ENCODE measurements at regions not wholly inside any gene's neighbourhood (a gene's known extent, or its start where the extent isn't known, plus 50 kb on each side); places are given as distances from the start of the nearest gene placed in this dataset.
"Not testable (repeated sequence)": the region's sequence is repeated elsewhere in the genome, so short reads cannot be mapped to it uniquely, and the experiment has no call there.

- DNase-seq: no peak
Observed at GRCh38 chr1:55304229-55304740, 89.1 kb upstream of the USP24 start.

DNA sequence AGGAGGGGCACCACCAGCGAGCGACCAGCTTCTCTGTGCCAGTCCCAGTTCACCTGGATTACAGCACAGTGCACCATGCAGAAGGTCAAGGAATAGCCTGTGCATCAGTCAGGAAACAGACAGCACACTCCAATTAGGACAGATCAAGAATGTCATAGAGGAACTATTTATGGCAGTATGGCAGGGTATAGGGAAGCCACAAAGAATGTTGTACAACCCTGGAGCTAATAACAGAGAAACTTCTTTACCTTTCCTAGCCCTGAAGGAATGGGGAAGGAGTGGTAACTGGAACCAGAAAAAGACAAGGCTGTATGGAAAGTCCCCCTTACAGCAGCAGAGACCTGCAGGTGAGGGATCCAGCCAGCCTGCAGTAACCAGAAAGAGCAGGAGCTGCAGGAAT lies 87.8 kb upstream of the USP24 start:
- no peak for DNase-seq

GRCh38 chr1:55301912-55302311 lies 86.7 kb upstream of the USP24 start:
- DNase-seq: no peak

GRCh38 chr1:55300975-55301374 lies 85.8 kb upstream of the USP24 start:
- DNase-seq: no peak

DNA sequence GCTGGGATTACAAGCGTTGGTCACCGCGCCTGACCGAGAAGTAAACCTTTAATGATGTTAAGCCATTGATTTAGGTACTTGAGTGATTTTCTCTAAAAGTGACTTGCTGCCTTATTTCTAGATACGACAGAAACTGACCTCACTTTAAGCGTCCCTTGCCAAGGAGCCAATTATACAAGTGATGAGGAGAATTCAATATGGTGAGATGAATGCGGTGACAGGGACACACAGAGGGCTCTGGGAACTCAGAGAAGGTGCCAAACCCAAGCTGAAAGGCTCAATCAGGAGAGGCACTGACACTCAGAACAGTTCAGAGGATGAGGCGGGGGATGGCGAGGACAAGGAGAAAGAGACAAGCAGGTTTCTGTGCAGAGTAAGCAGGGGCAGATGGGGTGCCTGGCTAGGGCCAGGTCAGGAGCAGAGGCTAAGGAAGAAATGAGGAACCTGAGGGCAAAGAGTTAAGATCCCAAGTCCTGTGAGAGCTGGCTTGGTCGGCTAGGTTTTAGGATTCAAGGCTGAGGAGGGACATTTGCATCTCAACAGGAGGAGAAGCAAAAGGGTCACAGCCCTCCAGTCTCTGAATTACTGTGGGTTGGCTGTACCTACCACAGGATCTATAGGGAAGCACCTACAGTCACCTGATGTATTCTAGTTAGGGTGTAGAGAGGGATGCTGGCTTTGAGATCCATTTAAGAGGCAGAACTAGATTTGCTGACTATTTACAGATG lies 83.2 kb upstream of the USP24 start:
- no peak for DNase-seq

DNA sequence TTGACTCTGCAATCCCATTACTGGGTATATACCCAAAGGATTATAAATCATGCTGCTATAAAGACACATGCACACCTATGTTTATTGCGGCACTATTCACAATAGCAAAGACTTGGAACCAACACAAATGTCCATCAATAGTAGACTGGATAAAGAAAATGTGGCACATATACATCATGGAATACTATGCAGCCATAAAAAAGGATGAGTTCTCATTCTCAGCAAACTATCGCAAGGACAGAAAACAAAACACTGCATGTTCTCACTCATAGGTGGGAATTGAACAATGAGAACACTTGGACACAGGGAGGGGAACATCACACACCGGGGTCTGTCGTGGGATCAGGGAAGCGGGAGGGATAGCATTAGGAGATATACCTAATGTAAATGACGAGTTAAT lies 81.1 kb upstream of the USP24 start:
- DNase-seq: not testable (repeated sequence)

DNA sequence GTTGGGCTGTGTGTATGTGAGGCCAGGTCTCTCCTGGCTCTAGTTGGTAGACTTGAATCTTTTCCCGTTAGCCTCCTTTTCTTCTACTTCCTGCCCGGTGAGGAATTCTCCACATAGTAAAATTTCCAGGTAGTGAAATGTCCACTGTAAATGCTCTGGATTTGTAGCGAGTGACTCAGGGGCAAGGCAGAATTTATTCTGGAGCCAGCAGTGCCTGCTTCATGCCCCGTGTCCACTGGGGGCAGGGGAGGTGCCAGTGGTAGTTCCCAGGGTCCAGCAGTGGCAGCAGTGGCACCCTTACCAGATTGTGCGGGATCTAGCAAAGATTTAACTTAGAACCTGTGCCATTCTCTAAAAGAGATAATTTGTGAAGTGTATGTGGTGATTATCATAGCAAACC lies 74.5 kb upstream of the USP24 start:
- DNase-seq: no peak

- no peak for DNase-seq
Observed at GRCh38 chr1:55289042-55289441, 73.9 kb upstream of the USP24 start.

DNA sequence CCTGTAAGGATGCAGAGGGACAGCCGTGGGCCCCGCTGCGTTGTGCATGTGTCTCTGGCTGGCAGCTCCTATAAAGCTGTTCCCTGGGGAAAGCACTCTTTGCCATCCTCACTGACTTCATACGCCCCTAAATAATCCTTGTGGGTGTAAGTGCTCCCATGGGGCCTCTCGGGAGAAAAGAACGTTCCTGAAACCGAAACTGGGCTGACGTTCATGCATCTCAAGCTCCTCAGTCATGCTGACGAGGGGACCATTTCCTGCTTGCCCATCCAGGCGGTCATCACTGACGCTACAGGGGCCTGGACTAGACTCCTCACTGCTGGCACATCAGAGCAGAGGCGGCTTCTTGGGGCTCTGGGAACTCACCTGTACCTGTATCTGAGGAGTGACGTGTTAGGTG lies 73.1 kb upstream of the USP24 start:
- no peak for DNase-seq

DNA sequence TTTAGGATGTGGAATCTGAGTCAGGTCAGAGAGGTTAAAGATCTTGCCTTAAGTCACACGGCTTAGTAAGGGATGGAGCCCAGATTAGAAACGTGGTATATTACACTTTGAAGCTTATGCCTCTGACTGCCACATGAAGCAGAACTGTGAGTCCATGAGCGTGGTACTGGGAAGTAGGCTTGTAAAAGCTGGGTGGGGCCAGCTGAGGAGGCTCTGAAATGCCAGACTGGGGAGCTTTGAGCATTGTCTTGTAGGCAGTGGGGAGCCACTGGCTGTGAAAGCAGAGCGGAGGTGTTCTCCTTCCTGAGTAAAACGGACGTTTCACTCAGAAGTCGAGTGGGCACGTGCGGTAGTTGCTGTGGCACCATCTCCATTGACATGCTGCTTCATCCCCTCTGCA lies 72.6 kb upstream of the USP24 start:
- DNase-seq: no peak

DNA sequence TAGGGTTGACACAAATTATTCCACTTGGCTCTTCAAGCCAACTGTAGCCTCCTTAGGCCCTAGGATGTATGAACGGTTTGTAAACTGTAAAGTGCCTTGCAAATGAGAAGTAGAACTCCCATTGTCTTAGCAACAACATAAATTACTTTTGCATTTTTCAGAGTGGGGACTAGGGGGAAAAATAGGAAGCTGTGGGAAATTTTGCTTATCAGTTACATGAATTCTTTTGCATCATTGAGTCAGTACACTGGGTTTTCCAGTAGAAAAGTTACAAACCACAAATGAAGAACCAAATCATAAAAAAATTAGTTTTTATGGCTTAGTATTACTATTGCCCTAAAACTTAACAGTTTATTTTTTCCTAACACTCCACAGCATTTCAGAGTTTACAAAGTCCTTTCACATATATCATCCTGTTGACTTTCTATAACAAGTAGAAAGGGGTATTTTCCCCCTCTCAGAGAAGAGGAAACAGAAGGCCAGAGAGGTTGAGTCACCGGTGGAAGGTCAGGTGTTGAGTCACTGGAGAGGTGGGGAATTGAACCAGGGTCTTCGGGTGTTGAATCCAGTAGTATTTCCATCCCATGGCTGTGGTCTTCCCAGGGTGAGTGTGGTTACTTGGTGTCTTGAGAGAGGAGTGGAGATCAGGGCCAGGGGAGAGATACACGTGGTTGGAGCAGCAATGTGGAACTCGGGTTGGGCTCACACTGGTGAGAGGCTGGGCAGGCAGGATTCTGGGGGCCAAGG lies 71.9 kb upstream of the USP24 start:
- no peak for DNase-seq

DNA sequence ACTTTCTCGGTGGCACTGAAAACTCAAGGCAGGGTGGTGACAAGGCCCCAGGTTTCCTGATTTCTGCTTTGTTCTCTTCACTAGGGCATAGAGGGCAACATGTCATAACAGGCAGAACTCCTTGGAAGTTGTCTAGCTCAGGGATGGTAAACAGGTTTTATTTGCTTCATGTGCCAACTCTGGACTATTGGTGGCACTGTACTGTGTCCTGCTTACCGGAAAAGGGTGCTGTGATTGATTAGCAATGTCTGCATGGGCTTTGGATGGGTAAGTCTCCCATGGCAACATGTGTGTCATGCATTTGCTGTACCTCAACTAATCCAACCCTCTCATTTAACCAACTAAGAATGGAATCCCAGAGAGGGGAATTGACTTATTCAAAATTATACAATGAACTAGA lies 70.7 kb upstream of the USP24 start:
- DNase-seq: no peak

- DNase-seq: peak in 1 of 2 experiments; percentile 45
Observed at GRCh38 chr1:55284856-55285255, 69.7 kb upstream of the USP24 start.

- DNase-seq: no peak
Observed at GRCh38 chr1:55282058-55282457, 66.9 kb upstream of the USP24 start.

DNA sequence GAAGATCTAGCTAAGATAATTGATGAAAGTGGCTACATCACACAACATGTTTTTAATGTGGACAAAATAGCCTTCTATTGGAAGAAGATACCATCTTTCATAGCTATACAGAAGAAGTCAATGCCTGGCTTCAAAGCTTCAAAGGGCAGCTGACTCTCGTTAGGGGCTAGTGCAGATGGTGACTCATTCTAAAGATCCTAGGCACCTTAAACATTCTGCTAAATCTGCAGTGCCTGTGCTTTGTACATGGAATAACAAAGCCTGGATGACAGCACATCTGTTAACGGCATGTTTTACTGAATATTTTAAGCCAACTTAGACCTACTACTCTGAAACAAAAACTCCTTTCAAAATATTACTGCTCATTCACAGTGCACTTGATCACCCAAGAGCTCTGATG lies 65.6 kb upstream of the USP24 start:
- DNase-seq: no peak

- no peak for DNase-seq
Observed at GRCh38 chr1:55279627-55280026, 64.5 kb upstream of the USP24 start.

GRCh38 chr1:55278378-55278777 lies 63.2 kb upstream of the USP24 start:
- no peak for DNase-seq

- DNase-seq: peak in 1 of 2 experiments; percentile 22
Observed at GRCh38 chr1:55277377-55278130, 62.4 kb upstream of the USP24 start.

DNA sequence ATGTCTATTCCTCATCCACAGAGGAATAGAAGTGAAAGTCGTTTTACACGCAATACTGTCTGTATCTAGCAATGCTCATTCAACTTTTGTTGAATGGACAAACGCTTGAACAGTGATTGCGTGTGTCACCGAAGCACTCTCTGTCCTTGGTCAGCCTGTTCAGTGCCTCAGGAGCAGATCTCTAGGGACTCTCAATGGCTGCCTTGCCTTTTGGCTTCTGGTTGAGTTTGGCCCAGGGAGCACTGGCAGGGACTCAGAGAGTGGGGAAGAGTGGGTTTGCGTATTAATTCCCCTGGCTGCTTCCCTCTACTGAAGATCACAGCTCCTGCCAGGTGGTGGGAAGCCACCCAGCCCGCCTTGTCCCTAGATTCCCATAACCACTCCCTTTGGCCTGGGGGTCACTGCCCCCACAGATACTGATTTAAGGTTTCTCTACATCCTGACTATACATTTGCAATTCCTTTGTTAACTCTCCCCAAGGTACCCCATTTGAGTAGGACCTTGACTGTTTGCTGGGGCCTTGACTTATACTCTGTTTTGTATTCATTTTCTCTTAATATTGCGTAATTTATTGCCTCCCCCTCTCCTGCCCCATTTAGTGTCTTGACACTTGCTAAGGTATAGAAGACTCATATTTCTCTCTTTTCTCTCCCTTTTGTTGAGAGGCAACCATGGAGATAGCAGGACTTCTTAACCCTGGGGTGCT lies 61.7 kb upstream of the USP24 start:
- no peak for DNase-seq

GRCh38 chr1:55275941-55276341 lies 60.8 kb upstream of the USP24 start:
- no peak for DNase-seq

DNA sequence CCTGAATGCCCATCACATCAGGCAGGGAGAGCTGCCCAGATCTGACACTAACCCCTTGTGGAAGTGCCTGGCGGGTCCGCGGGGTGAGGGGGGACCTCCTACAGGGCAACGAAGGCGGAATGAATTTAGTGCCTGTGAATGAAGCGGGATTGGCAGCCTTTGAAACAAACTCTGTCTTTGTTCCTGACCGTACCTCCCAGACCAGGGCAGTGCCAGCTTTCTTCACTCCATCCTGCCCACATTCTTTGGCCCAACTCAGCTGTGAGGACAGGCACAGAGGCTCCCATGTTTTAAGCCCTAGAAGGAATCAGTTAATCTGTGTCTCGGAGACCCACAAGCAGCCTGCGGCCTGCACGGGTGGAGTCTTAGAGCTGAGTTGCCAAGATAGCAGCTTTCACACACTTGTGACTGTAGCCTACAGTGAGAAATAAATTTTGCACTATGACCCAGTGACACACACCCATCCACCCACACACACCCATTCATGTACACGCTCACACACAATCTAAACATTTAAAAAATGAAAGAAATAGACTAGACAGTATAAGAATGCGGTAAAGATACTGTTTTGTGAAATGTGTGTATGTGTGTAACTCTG lies 60.1 kb upstream of the USP24 start:
- no peak for DNase-seq

GRCh38 chr1:55272994-55273393 lies 57.8 kb upstream of the USP24 start:
- DNase-seq: no peak
